Motor neuron (in vitro differentiated cells): ENCODE measurements at regions not wholly inside any gene's neighbourhood (a gene's known extent, or its start where the extent isn't known, plus 50 kb on each side); places are given as distances from the start of the nearest gene placed in this dataset.

ENCODE experiments used
- ATAC-seq, 8 experiments: fragments of 200-7000 bp; cut with Tn5 transposase; replicated peaks in 6 of 8; 2 replicates each; pipeline ENCODE4 v1.8.0; 2021; ENCODE audit warnings: mild to moderate bottlenecking in 8 of 8, moderate library complexity in 8 of 8
- H3K27ac ChIP-seq, 2 donors: fragments of 250-450 bp; sonication (Bioruptor Pico); 2 replicates each; pipeline ENCODE4 v1.9.0; 2021; ENCODE audit warnings: antibody characterized with exemption in 2 of 2, mild to moderate bottlenecking in 2 of 2, moderate library complexity in 1 of 2
- H3K4me1 ChIP-seq, 2 donors: fragments of 250-450 bp; sonication (Bioruptor Pico); replicated peaks in 1 of 2; 2 replicates each; pipeline ENCODE4 v1.6.1; 2021; ENCODE audit warnings: antibody characterized with exemption in 2 of 2, mild to moderate bottlenecking in 2 of 2, moderate library complexity in 1 of 2
- H3K4me3 ChIP-seq, 5 donors: fragments of 250-450 bp; sonication (Bioruptor Pico); 2 replicates each; pipeline ENCODE4 v1.9.0; 2021; ENCODE audit warnings: antibody characterized with exemption in 5 of 5, mild to moderate bottlenecking in 5 of 5, moderate library complexity in 4 of 5
- WGBS, 10 experiments: fragments of 450-650 bp; shearing (Covaris generic); methylation state at CpG; one replicate each; pipeline ENCODE4 v1.0.0; 2022; 5-methylcytosine and 5-hydroxymethylcytosine counted together
- in situ Hi-C, 9 experiments: fragments of 400-800 bp; cut with MboI; loops; one replicate each; pipeline ENCODE4 v1.15.0; 2021; ENCODE audit warnings: low sequenced_read_pairs in 9 of 9, low pct_unique_long_range_greater_than_20kb in 2 of 9; ENCODE audit not compliant: unreplicated experiment in 9 of 9

- 10 to 100% (median 83%) methylated on average over 1 to 2 of the region's 2 CpGs; no CpG with 5 or more reads in 3 of the 10 experiments for WGBS, 10 experiments
- no peaks in the 10 kb centered on the region for H3K4me1 ChIP-seq
- no peak overlapping the region for H3K27ac ChIP-seq
- in situ Hi-C loops: no loop called here
- no peak overlapping the region for H3K4me3 ChIP-seq
- no peak for ATAC-seq
Observed at GRCh38 chr12:68102731-68103130, 56.8 kb downstream of the IFNG start.

GRCh38 chr12:68102163-68102562 is 57.4 kb downstream of the IFNG start:
- WGBS, 10 experiments: 11 to 100% (median 88%) methylated on average over 1 to 2 of the region's 2 CpGs
- H3K4me3 ChIP-seq: no peak overlapping the region
- in situ Hi-C loops: no loop called here
- no peaks in the 10 kb centered on the region for H3K4me1 ChIP-seq
- ATAC-seq: no peak
- no peak overlapping the region for H3K27ac ChIP-seq

GRCh38 chr12:68100241-68100640 is 59.3 kb downstream of the IFNG start:
- 21 to 100% (median 67%) methylated on average over 1 to 3 of the region's 3 CpGs; no CpG with 5 or more reads in 4 of the 10 experiments for WGBS, 10 experiments
- no peak for ATAC-seq
- in situ Hi-C loops: no loop called here

GRCh38 chr12:68098939-68099338 is 60.6 kb downstream of the IFNG start:
- in situ Hi-C loops: no loop called here

More at GRCh38 chr12:68100241-68100640, 59.3 kb downstream of the IFNG start:
- H3K4me3 ChIP-seq: no peak overlapping the region
- no peaks in the 10 kb centered on the region for H3K4me1 ChIP-seq
- no peak overlapping the region for H3K27ac ChIP-seq

GRCh38 chr12:68097386-68097785 is 62.2 kb downstream of the IFNG start:
- Histone ChIP-seq H3K4me3 (no peak overlapping the region), H3K27ac (no peak overlapping the region), H3K4me1 (no peaks in the 10 kb centered on the region)
- no peak for ATAC-seq
- in situ Hi-C loops: no loop called here
- 40 to 100% (median 90%) methylated on average over 1 to 2 of the region's 2 CpGs; no CpG with 5 or more reads in 2 of the 10 experiments for WGBS, 10 experiments

More at GRCh38 chr12:68098939-68099338, 60.6 kb downstream of the IFNG start:
- WGBS, 10 experiments: 0 to 80% (median 25%) methylated on average over 1 of the region's 1 CpG; no CpG with 5 or more reads in 5 of the 10 experiments
- ATAC-seq: no peak
- H3K4me1 ChIP-seq: no peaks in the 10 kb centered on the region
- no peak overlapping the region for H3K27ac ChIP-seq
- no peak overlapping the region for H3K4me3 ChIP-seq

GRCh38 chr12:68094645-68095395 is 64.7 kb downstream of the IFNG start:
- no peak overlapping the region for H3K27ac ChIP-seq

GRCh38 chr12:68094195-68094594 is 65.3 kb downstream of the IFNG start:
- WGBS, 10 experiments: 5 to 100% (median 83%) methylated on average over 1 to 2 of the region's 2 CpGs; no CpG with 5 or more reads in 1 of the 10 experiments
- no peak for ATAC-seq
- Histone ChIP-seq H3K27ac (no peak overlapping the region), H3K4me1 (no peaks in the 10 kb centered on the region), H3K4me3 (no peak overlapping the region)
- in situ Hi-C loops: no loop called here

More at GRCh38 chr12:68094645-68095395, 64.7 kb downstream of the IFNG start:
- no peaks in the 10 kb centered on the region for H3K4me1 ChIP-seq
- WGBS, 10 experiments: 40 to 100% (median 81%) methylated on average over 1 to 6 of the region's 6 CpGs; no CpG with 5 or more reads in 1 of the 10 experiments
- in situ Hi-C loops: no loop called here
- no peak for ATAC-seq
- H3K4me3 ChIP-seq: no peak overlapping the region

GRCh38 chr12:68092976-68093375 is 66.6 kb downstream of the IFNG start:
- no peak for ATAC-seq
- Histone ChIP-seq H3K27ac (no peak overlapping the region), H3K4me1 (no peaks in the 10 kb centered on the region), H3K4me3 (no peak overlapping the region)
- 57 to 100% (median 90%) methylated on average over 1 to 2 of the region's 2 CpGs; no CpG with 5 or more reads in 4 of the 10 experiments for WGBS, 10 experiments
- in situ Hi-C loops: no loop called here

- in situ Hi-C loops: no loop called here
- H3K4me1 ChIP-seq: no peaks in the 10 kb centered on the region
- no peak overlapping the region for H3K27ac ChIP-seq
- WGBS, 10 experiments: 0 to 100% (median 78%) methylated on average over 1 to 2 of the region's 2 CpGs
- no peak for ATAC-seq
- no peak overlapping the region for H3K4me3 ChIP-seq
Observed at GRCh38 chr12:68089101-68089500, 70.4 kb downstream of the IFNG start.

GRCh38 chr12:68086019-68086603 is 73.4 kb downstream of the IFNG start:
- ATAC-seq: peak in 2 of 8 experiments; percentile 46 to 56
- no peak overlapping the region for H3K27ac ChIP-seq
- 0 to 75% (median 25%) methylated on average over 1 to 2 of the region's 3 CpGs; no CpG with 5 or more reads in 4 of the 10 experiments for WGBS, 10 experiments
- H3K4me3 ChIP-seq: no peak overlapping the region
- no peaks in the 10 kb centered on the region for H3K4me1 ChIP-seq
- in situ Hi-C loops: no loop called here

- Histone ChIP-seq H3K27ac (no peak overlapping the region), H3K4me1 (no peaks in the 10 kb centered on the region), H3K4me3 (no peak overlapping the region)
- in situ Hi-C loops: no loop called here
- WGBS, 10 experiments: 17 to 100% (median 73%) methylated on average over 1 to 2 of the region's 2 CpGs; no CpG with 5 or more reads in 2 of the 10 experiments
- peak in 3 of 8 experiments; percentile 30 to 97 (median 59) for ATAC-seq
Observed at GRCh38 chr12:68081561-68081960, 78.0 kb downstream of the IFNG start.

- Histone ChIP-seq H3K27ac (no peak overlapping the region), H3K4me1 (no peaks in the 10 kb centered on the region), H3K4me3 (no peak overlapping the region)
- in situ Hi-C loops: no loop called here
- 25 to 100% (median 67%) methylated on average over 1 of the region's 1 CpG; no CpG with 5 or more reads in 5 of the 10 experiments for WGBS, 10 experiments
- ATAC-seq: no peak
Observed at GRCh38 chr12:68080577-68080976, 79.0 kb downstream of the IFNG start.

GRCh38 chr12:68078737-68079136 is 80.8 kb downstream of the IFNG start:
- ATAC-seq: peak in 2 of 8 experiments; percentile 95 to 96
- WGBS, 10 experiments: 0 to 97% (median 80%) methylated on average over 2 to 4 of the region's 4 CpGs; no CpG with 5 or more reads in 1 of the 10 experiments
- in situ Hi-C loops: no loop called here
- H3K4me1 ChIP-seq: no peaks in the 10 kb centered on the region
- H3K27ac ChIP-seq: no peak overlapping the region
- H3K4me3 ChIP-seq: no peak overlapping the region
